Glomerular visceral epithelial cell (primary cell): ENCODE measurements at regions not wholly inside any gene's neighbourhood (a gene's known extent, or its start where the extent isn't known, plus 50 kb on each side); places are given as distances from the start of the nearest gene placed in this dataset.

Experiments used
- DNase-seq: peaks from one replicate; pipeline ENCODE4 v3.0.0-alpha.2; 2016; ENCODE audit errors: extremely low spot score

DNA sequence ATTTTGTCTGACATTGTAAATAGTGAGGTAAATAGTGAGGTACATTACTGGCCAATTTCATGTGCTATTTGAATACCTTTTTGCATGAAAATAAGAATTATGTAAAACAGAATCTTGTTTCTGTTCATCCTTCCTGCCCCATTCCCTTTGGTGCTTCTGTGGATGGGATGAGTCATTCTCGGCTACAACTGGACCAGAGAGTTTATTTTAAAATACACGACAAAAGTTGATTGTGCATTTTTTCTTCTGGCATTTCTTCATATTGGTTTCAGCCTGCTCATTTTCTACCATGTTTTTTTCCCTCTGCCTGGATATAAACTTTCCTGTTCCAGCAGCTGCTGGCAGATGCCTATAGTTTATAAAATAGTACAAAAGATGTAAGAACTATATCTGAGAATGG, 107.5 kb downstream of the CYSLTR2 start:
- DNase-seq: no peak

DNA sequence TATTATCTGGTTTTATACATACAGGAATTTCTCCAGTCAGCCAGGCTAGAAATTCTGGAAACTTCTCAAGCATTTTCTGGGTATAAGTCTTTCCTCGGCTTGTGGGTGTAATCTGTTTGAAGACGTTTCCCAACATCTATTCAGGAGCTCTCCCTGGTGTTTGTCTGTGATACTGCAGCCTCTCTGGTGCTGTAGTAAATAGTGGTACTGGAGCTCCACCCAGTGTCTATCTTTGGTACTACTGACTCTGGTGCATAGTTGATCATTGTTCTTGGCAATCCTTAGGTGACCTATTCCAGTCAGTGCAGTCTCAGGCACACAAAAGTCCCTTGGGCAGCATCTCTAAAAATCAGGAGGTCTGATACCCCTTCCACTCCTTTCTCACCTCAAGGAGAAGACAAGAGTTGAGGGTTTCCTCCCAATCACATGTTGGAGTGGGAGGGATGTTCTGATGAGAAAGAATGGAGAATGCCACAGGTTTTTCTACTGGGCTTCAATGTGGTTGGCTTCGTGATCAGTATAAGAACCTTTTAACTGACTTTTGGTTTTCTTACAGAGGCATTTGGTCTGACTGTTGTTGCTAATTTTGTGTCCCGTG, 115.5 kb downstream of the CYSLTR2 start:
- peak; percentile 87 for DNase-seq

DNA sequence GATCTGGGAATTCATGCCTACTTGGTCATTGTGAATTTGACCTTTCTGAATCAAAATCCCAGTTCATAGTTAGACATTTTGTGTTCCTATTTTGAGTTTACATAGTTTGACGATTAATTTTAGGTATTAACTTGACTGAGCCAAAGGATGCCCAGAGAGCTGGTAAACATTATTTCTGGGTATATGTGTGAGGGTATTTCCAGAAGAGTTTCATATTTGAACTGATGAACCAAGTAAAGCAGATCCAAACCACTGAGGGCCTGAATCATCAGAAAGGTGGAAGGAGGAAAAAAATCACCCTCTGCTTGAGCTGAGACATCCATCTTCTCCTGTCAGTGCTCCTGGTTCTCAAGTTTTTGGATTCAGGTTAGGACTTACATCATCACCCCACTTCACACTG, 116.6 kb downstream of the CYSLTR2 start:
- DNase-seq: no peak

DNA sequence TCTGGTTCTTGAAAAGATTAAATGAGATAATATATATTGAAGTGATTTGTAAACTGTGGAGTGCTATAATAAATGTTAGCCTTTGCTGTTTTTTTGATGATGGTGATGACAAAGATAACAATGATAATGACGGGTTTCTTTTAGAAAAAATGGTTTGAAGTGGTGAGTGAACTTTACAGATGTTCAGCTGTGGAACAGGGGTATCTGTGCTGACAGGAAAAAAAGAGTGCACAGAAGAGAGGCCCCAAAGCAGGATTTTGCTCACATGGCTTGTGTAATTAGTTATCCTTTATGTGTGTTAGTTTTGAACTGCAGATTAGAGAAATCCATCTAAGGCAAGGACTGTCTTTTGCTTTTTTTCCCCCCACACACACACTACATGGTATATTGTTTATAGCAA, 119.2 kb downstream of the CYSLTR2 start:
- no peak for DNase-seq

DNA sequence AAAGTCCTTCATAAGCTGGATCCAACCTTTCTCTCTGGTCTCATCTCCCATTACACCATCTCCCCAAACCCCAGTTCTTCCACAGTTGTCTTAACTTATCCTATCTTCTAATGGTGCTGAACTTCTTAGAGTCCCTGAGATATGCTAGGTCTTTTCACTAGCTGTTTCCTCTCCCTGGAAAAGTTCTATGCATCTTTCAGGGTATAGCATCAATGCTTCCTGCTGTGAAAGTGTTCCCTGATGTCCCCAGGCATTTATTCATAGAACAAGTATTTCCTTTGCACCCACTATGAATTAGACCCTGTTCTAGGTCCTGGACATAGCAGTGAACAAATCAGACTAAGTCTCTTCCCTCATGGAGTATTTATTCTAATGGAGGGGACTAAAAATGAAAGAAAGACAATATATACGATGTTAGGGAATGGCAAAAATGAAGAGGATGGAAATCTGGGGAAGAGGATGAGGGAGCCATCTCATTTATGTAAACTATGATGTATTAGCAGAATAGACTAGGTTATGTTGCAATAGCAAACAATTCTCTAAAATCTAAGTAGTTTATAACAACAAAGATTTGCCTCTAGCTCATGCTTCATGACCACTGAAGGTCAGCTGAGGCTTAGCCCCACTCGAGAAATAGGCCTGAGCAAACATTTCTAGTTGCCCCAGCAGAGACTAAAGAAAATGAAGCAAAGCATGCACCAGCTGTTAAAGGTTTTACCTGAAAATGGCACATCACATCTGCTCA, 120.0 kb downstream of the CYSLTR2 start:
- no peak for DNase-seq

DNA sequence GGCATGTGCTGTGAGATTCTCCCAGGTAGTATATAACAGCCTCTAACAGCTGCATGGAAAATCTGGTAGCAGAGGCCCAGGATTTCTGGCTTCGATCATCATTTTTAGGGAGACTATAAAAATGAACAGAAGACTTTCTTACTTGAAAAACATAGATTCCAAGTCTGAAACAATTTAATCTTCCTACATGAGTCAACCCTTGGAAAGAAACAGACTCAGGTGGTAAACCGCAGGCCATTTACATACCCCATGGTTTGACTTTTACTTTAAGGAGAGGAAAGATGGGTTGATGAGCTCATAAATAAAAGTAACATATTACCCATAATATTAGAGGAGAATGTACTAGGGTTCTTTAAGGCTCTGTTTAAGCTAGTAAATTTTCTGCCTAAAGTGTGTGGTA, 121.6 kb downstream of the CYSLTR2 start:
- peak; percentile 86 for DNase-seq

DNA sequence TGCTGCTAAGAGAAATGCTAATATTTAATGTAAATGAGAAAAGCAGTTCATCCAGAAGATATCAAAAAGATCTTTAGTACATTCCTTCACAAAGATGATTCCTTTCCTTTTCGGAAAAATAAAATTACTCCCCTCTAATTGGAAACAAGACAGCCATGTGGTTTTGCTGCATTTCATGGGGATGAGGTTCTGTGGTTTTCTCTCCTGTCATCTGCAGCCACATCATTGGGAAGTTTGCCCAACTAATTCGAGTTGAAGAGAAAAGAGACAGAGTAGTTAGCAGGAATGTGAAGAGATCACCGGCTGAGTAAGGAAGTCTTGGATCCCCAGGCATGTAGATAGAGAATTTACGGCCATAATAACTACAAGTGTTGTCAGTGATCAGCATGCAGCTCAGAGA, 122.1 kb downstream of the CYSLTR2 start:
- peak; percentile 97 for DNase-seq

DNA sequence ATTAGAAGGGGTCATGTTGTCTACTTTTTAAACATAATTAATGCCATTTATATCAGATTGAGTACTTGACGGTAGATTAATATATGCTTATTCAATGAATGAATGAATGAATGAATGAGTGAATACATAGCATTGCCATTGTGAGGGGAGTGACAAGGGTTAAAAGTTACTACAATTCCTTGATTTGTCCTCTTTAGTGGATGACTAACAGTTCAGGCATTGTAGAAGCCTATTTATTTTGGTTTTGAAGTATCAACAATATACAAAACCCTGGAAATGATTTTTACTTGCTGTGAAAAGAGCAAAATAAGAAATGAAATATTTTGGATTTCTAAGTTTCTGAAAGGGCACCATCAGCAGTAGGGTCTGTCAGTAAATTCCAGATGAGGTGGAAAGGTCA, 122.7 kb downstream of the CYSLTR2 start:
- DNase-seq: no peak

DNA sequence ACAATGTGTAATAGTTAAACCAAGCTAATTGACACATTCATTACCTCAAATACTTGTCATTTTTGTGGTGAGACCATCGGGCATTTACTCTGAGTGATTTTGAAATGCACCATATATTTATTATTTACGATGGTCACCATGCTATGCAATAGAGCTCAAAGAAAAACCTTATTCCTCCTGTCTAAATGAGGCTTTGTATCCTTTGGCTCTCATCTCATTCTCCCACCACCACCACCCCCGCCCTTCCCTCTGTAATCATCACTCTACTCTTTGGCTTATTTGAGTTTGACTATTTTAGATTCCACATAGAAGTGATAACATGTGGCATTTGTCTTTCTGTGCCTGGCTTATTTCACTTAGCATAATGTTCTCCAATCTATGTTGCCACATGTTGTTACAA, 124.9 kb downstream of the CYSLTR2 start:
- DNase-seq: peak; percentile 22

DNA sequence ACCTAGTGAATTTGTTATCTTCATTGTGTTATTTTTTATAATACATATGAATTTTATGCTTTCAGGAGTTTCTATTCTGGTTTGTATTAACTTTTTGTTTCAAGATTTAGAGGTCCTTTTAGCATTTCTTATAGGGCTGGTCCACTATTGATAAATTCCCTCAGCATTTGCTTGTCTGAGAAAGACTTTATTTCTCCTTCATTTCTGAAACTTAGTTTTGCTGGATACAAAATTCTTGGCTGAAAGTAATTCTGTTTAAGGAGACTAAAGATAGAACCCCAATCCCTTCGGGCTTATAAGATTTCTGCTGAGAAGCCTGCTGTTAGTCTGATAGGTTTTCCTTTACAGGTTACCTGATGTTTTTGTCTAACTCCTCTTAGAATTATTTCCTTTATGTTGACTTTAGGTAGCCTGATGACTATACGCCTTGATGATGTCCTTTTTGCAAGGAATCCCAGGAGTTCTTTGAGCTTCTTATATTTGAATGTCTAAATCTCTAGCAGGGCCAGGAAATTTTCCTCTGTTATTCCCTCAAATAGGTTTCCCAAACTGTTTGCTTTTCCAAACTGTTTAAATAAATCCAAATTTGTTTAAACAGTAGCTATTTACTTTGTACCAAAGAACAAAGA, 127.1 kb downstream of the CYSLTR2 start:
- no peak for DNase-seq

DNA sequence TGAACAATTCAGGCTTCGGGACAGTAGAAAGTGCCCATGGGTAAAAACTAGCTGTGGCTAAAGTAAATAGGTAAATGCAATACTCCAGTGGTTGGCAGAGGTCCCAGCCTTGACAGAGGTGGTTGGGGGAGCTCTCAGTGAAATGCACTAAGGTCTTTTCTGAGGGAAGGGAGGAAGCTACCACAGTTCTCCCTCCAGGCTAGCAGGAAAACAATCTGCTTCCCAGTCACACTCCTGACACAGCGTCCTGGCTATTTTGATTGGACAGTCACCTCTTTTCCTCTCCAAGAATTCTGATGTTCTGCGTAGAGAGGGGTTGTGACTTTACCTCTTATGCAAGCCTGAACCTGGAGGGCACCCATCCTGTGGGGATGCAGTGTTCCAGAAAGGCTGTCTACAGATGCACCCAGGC, 128.7 kb downstream of the CYSLTR2 start:
- peak; percentile 25 for DNase-seq

DNA sequence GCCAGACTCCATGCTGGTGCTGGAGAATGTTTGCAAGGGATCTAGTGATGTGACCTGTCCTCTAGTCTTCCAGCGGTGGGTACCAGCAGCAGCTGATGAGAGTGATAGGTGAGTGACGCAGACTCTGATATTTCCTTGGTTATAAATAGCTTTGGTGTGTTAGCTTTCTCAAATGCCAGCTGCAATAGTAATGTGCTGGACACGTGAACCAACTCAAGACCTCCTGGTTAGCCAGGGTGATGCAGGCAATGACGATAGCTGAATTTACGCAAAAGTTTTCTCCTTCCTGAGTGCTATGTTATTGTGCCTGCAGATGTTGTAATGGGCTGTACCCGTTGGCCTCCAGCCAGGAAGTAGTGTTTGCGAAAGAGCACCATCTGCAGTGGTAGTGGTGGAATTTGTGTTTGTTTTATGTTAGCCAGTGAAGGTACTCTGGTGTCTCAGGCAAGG, 129.5 kb downstream of the CYSLTR2 start:
- DNase-seq: peak; percentile 55

DNA sequence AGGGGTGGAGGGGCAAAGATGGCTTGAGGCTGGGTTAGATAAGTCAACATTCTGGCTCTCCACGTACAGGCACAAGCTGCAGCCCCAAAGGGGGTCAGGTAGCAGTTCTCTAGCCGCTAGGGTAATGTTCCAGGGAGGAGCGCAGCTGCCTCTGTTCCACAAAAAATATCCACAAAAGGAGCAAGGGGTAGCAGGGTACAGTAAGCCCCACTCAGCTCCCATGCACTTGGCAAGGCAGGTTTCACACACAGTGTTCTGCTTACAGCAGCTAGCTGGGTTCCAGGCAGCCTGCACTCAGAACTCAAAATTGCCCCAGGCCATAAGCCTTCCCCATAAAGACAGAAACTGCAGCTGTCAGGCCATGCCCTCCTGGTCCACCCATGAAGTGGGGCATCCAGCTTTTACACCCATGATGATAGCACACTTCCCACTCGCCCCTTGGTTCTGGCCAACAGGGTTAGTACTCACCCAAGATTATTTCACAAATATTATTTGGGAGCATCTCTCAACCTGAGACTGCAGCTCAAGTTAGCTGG, 130.0 kb downstream of the CYSLTR2 start:
- DNase-seq: no peak

DNA sequence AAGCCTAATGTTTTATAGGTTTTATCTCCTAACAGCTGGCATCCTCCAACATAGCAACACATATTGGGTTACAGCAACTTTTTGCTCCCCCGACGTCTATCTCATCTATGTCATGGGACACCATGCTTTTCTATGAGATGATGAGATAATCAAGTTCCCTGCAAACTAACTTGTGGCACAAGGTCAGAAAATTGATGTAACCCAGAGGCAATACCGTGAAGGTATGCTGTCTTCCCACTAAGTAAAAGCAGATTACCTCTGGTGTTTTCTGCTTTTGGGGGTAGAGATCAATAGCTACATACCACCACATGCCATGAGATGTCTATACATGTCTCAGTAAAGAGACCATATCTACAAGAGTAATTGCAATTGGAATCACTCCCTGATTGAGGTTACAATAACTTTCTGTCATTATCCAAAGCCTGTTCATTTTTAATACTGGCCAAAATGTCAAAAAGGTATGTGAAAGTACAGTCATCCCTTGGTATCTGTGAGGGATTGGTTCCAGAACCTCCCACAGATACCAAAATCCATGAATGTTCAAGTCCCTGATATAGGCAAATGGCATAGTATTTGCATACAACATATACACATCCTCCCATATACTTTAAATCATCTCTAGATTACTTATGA, 131.3 kb downstream of the CYSLTR2 start:
- DNase-seq: no peak

DNA sequence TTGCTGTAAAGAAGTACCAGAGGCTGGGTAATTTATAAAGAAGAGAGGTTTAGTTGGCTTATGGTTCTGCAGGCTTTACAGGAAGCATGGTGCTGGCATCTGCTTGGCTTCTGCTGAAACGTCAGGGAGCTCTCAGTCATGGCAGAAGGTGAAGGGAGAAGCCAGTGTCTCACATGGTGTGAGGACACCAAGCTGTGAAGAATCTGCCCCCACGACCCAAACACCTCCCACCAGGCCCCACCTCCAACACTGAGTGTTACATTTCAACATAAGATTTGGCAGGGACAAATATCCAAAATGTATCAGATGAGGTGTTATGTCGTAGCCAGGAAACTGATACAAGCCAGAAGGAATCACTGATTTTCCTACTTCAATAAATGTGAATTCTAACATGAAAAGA, 136.5 kb downstream of the CYSLTR2 start:
- DNase-seq: no peak

DNA sequence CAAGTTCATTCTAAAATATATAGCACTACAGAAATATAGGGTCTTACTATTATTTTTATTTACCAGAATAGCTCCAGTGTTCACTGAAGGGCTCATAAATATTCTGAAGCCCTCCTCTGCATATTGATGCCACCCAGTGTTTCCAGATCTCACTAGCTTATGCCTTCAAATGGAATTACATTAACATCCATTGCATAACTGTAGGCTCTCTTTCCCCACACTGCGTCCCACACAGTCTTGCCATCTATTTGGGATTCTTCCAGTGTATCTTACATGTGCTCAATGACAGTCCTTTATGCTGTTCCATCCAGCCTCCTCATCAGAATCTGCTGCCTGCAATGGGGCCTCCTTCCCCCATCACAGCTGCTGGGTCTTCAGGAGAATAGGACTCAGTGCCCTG, 137.2 kb downstream of the CYSLTR2 start:
- DNase-seq: no peak

DNA sequence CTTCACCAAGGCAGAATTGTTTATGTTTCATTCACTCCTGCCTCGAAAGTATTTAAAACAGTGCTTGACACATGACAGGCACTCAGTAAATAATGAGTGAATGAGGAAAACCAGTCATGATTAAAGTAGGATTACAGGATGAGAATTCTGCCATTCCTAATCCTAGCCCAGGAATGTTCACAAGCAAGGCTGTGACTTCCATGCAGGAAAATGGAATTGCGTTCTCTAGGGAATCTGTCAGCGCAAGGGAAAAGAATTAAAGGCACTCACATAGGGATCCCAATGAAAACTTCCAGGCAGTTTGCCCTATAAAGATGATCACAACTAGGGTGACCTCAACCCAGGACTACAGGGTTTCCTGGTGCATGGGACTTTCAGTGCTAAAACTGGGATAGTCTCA, 143.4 kb downstream of the CYSLTR2 start:
- DNase-seq: no peak

DNA sequence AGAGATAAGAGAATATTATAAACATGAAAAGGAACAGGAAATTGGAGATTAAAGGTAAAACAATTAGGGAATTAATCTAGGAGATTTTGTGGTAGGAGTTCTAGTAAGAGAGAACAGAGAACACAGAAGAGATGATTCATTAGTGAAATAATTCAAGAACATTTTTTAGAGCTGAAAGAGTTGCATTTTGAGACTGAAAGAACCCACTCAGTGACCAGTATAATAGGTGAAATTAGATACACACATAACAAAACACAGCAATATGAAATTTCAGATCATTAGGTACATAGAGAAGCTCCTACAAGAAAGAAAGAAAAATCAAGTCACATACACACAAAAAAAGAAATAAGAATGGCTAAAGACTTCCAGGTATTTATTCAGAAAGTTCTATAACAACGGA, 144.0 kb downstream of the CYSLTR2 start:
- DNase-seq: no peak

DNA sequence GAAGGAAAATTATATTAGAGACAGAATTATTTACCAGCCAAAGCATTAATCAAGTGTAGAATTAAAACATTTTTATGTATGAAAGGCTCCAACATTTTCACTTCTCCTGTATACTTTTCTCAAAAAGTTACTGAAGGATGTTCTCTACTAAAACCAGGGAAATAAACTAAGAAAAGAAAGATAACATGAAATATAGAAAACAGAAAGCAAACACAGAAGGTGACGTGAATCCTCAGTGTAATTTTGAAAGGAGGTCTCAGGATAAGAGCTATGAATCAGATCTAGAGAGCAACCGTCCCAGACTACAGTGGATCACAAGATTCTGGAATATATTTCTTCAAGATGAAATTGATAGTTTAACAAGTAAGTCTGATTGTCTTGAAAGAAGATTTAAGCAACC, 144.5 kb downstream of the CYSLTR2 start:
- no peak for DNase-seq

DNA sequence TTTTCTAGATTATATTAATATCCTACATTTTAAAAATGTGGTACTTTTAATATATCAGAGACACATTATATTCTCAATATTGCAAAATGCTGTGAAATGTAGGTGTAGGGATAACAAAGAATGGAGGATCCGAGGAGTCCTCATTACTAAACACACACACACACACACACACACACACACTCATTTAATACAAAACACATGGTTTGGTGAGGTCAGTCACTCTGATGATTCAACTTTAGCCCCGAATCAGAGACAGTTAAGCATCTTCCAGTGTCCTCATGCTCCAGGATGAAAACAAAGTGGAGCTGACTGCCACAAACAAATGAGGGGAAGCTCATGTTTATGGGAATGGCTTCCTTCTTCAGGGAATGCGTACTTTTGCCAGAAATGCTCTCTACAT, 147.5 kb downstream of the CYSLTR2 start:
- peak; percentile 15 for DNase-seq

DNA sequence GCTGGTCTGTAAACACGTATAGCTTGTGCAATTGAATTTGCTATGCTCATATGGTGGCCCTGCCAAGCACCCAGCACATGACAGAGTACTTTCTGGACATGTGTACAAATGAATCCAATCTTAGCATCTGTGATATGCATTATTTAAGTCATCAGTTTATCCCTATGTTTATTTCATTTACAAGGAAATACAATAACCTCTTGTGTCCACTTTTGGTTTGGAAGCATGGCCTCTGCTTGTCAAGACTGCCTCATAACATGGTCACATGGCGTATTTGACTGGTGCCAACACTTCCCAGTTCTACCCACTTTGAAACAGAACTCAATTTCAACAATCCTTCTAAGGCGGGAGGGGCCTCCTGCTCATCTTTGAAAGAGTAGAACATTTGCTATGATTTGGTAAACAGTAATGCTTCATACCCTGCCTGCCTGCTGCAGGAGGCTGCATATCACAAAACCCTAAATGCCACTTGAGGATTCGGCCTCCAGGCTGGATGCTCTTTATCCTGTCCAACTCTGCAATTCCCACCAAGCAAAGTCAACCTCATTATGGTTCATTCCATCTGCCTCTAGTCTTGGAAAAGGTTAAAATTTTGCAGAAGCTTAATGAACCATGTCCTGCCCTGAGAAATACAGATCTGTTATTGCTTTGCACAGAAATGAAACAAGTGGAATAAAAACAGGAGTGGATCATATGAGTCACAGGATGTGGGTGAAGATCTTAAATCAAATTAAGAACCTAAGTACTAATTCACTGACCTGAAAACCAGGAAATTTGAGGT, 151.3 kb downstream of the CYSLTR2 start:
- DNase-seq: peak; percentile 86

DNA sequence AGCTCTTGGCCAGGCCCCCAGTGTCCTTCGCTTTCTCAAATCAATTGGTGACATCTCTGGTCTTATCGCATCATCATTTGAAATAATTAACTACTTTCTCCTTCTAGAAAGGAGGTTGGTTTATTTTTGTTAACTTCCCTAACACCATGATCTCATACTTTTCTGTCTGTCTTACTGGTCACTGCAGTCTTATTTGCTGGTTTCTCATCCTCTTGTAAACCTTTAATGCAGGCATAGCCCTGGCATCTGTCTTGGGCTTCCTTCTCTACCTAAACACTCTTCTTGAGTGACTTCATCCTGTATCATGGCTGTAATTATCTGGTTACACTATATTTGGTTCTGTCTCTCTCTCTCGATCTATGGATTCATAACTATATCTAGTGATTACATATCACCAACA, 152.8 kb downstream of the CYSLTR2 start:
- DNase-seq: peak; percentile 37
